Activated B cell treated with CpG ODN at 0.5 μM for 24 hours (primary cell): ENCODE measurements at regions not wholly inside any gene's neighbourhood (a gene's known extent, or its start where the extent isn't known, plus 50 kb on each side); places are given as distances from the start of the nearest gene placed in this dataset.

Source experiments
- ATAC-seq: fragments of 200-7000 bp; cut with Tn5 transposase; one replicate; pipeline ENCODE4 v1.10.0; 2021; ENCODE audit warnings: low read depth, mild to moderate bottlenecking, moderate library complexity
- CTCF ChIA-PET: fragments of 350-600 bp; sonication (Branson Sonifier 250); formaldehyde crosslinking; loops from one replicate; lab custom pipeline; 2021; ENCODE audit warnings: antibody characterized with exemption; lab: Charles Lee
- POLR2A ChIA-PET: fragments of 350-600 bp; sonication (Branson Sonifier 250); formaldehyde crosslinking; loops from one replicate; lab custom pipeline; 2021; ENCODE audit warnings: antibody characterized with exemption; lab: Charles Lee
- DNase-seq: peaks from one replicate; pipeline ENCODE4 v3.0.0; 2022
- H3K27ac Mint-ChIP-seq: one replicate; pipeline ENCODE4 v1.8.0; 2020; ENCODE audit warnings: mixed read lengths
- H3K27me3 Mint-ChIP-seq: one replicate; pipeline ENCODE4 v1.8.0; 2021; ENCODE audit warnings: mixed read lengths
- H3K36me3 Mint-ChIP-seq: one replicate; pipeline ENCODE4 v1.8.0; 2021; ENCODE audit warnings: low read depth, mixed read lengths
- H3K4me1 Mint-ChIP-seq: one replicate; pipeline ENCODE4 v1.8.0; 2021; ENCODE audit warnings: mixed read lengths
- H3K4me3 Mint-ChIP-seq: one replicate; pipeline ENCODE4 v1.8.0; 2020; ENCODE audit warnings: mild to moderate bottlenecking, mixed read lengths
- H3K9me3 Mint-ChIP-seq: one replicate; pipeline ENCODE4 v1.8.0; 2020; ENCODE audit warnings: mixed read lengths
- intact Hi-C: fragments of 100-400 bp; cut with micrococcal nuclease; formaldehyde crosslinking; loops from one replicate; pipeline ENCODE4 v1.15.1; 2024
- TF ChIP-seq, protein P1 (sequence below): fragments of 200-600 bp; IDR thresholded peaks from one replicate; pipeline ENCODE4 v1.8.0; 2022; ENCODE audit warnings: antibody characterized with exemption, mild to moderate bottlenecking

DNA sequence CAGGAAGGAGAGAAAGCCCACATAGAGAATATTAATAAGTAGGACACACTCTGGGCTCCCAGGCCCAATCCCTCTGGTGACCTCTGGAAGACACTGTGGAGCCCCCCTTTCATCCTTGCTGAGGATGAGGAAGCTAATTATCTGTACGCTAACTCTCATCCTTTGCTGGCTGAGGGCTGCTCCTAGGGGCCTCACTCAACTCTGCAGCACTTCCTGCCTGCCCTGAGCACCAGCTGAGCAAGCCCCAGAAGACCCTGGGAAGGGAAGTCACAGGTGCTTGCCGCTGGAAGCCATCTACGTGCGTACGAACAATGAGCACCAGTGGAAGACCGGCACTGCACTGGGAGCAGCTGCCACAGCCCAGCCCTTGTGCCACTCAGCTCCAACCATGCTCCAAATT, 145.8 kb upstream of the CDH5 start:
- intact Hi-C loops = no loop called here
- ChIA-PET POLR2A (no interaction called here), CTCF (no interaction called here)
- no peak for ATAC-seq
- Mint-ChIP-seq H3K4me3 (no peak overlapping the region), H3K36me3 (no peaks in the 10 kb centered on the region), H3K4me1 (no peaks in the 10 kb centered on the region), H3K9me3 (no peaks in the 10 kb centered on the region), H3K27me3 (peaks cover 7% of the 10 kb centered on the region), H3K27ac (no peak overlapping the region)
- TF ChIP-seq, protein P1, sequence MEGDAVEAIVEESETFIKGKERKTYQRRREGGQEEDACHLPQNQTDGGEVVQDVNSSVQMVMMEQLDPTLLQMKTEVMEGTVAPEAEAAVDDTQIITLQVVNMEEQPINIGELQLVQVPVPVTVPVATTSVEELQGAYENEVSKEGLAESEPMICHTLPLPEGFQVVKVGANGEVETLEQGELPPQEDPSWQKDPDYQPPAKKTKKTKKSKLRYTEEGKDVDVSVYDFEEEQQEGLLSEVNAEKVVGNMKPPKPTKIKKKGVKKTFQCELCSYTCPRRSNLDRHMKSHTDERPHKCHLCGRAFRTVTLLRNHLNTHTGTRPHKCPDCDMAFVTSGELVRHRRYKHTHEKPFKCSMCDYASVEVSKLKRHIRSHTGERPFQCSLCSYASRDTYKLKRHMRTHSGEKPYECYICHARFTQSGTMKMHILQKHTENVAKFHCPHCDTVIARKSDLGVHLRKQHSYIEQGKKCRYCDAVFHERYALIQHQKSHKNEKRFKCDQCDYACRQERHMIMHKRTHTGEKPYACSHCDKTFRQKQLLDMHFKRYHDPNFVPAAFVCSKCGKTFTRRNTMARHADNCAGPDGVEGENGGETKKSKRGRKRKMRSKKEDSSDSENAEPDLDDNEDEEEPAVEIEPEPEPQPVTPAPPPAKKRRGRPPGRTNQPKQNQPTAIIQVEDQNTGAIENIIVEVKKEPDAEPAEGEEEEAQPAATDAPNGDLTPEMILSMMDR = no peak
- DNase-seq = no peak

DNA sequence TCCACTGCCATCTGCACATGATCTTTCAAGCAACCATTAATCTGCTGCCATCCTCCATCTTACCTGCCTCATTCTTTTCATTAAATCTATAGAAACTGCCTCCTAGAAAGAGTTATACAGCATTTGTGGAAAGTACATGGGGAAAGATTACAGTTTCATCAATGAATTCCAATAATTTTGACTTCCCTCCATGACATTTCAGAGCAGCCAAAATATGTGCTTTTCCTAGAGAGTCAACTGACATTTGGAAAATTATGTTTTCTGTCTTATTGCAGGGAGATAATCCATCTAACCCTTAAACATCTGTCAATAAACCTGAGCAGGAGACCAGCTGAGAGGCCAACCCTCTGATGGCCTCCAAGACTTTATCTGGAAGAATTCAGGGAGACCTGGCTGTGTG, 147.0 kb upstream of the CDH5 start:
- no peaks in the 10 kb centered on the region for H3K9me3 Mint-ChIP-seq

DNA sequence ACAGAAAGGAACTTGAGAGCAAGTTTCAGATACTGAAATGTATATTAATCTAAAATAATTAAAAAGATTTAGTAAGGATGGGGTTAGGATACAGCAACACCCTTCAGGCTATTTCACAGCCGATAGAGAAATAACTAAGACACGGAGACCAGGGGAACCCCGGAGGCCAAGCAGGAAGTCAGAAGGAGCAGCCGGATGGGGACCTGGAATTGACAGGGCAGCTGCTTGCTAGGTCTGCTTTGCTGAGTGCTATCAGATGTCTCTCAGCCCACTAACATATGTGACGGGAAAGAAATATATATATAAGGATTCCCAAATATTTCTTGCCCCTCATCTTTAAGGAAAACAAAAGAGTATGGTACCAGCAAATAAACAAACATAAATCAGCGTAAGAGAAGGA, 154.1 kb upstream of the CDH5 start:
- H3K4me3 Mint-ChIP-seq = no peak overlapping the region
- peaks cover 6% of the 10 kb centered on the region for H3K27me3 Mint-ChIP-seq
- no peaks in the 10 kb centered on the region for H3K9me3 Mint-ChIP-seq
- H3K27ac Mint-ChIP-seq = no peak overlapping the region
- no peaks in the 10 kb centered on the region for H3K4me1 Mint-ChIP-seq
- intact Hi-C loops = no loop called here
- no peak for ATAC-seq
- no peaks in the 10 kb centered on the region for H3K36me3 Mint-ChIP-seq
- ChIA-PET POLR2A (no interaction called here), CTCF (no interaction called here)
- no peak for DNase-seq
- TF ChIP-seq, protein P1 = no peak

More for the DNA sequence above, 147.0 kb upstream of the CDH5 start:
- CTCF ChIA-PET = no interaction called here
- Mint-ChIP-seq H3K27me3 (peaks cover 7% of the 10 kb centered on the region), H3K27ac (no peak overlapping the region), H3K4me1 (no peaks in the 10 kb centered on the region), H3K36me3 (no peaks in the 10 kb centered on the region), H3K4me3 (no peak overlapping the region)
- DNase-seq (no peak), ATAC-seq (no peak)
- POLR2A ChIA-PET = no interaction called here
- intact Hi-C loops = no loop called here
- TF ChIP-seq, protein P1 = no peak

DNA sequence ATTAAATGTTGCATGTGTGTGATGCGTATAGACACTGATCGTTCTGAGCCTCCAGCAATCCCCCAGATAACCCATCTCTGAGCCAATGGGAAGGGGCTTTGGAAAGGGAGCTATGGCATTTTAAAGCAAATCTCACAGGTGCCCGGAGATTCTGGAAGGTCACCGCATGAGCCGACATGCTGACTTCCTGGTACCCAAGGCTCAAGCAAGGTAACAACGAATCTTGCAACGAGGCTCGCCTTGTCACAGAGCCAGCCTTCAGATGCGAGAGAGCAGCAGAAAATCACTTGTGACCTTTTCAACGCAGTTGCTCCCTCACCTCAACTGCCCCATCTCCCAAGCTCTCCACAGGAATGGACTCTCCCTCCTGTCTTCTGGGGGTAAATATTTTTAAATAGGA, 154.8 kb upstream of the CDH5 start:
- intact Hi-C loops = no loop called here
- ATAC-seq (no peak), DNase-seq (no peak)
- Mint-ChIP-seq H3K27me3 (peaks cover 6% of the 10 kb centered on the region), H3K36me3 (no peaks in the 10 kb centered on the region), H3K27ac (no peak overlapping the region), H3K4me3 (no peak overlapping the region), H3K4me1 (no peaks in the 10 kb centered on the region), H3K9me3 (no peaks in the 10 kb centered on the region)
- ChIA-PET POLR2A (no interaction called here), CTCF (no interaction called here)
- TF ChIP-seq, protein P1 = no peak

DNA sequence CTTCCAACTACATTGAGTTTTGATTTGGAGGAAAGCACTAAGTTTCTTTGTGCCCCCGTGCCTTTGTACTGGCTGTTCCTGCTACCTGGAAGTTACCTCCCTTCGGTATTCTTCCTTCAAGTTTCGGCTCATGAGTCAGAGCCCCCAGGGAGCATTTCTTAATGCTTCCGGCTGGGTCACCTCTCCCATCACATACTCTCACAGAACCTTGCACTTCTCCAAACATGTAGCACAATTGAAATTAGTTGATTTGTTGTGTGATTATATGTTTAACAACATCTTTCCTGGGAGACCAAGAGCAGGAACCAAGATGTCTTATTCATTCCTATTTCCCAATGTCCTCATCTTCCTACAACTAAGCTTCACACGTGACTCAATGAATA, 158.6 kb upstream of the CDH5 start:
- ChIA-PET CTCF (no interaction called here), POLR2A (no interaction called here)
- peaks cover 9% of the 10 kb centered on the region for H3K27me3 Mint-ChIP-seq
- H3K9me3 Mint-ChIP-seq = no peaks in the 10 kb centered on the region
- intact Hi-C loops = no loop called here
- ATAC-seq (no peak), DNase-seq (no peak)
- H3K36me3 Mint-ChIP-seq = no peaks in the 10 kb centered on the region
- H3K4me1 Mint-ChIP-seq = no peaks in the 10 kb centered on the region
- no peak overlapping the region for H3K4me3 Mint-ChIP-seq
- TF ChIP-seq, protein P1 = no peak
- H3K27ac Mint-ChIP-seq = no peak overlapping the region
